DOHH2 (cell line): ENCODE measurements at regions not wholly inside any gene's neighbourhood (a gene's known extent, or its start where the extent isn't known, plus 50 kb on each side); places are given as distances from the start of the nearest gene placed in this dataset.

Experiments
- H3F3A ChIP-seq: fragments of 200-600 bp; sonication (generic), shearing (Covaris generic); 2 replicates; pipeline ENCODE4 v1.6.0; 2016; ENCODE audit warnings: antibody characterized with exemption, mild to moderate bottlenecking; ENCODE audit not compliant: control insufficient read depth, insufficient read depth
- H3K27ac ChIP-seq: fragments of 200-600 bp; sonication (generic); 2 replicates; pipeline ENCODE4 v1.5.1; 2014; ENCODE audit warnings: low read depth, mild to moderate bottlenecking, low read length, moderate library complexity
- H3K27me3 ChIP-seq: fragments of 200-600 bp; sonication (generic); 2 replicates; pipeline ENCODE4 v1.6.1; 2014; ENCODE audit warnings: mild to moderate bottlenecking, low read length, mixed read lengths; ENCODE audit not compliant: control insufficient read depth
- H3K36me3 ChIP-seq: fragments of 200-600 bp; sonication (generic); 2 replicates; pipeline ENCODE4 v1.6.1; 2014; ENCODE audit warnings: mild to moderate bottlenecking, low read length, moderate library complexity, mixed read lengths; ENCODE audit not compliant: control insufficient read depth
- H3K4me1 ChIP-seq: fragments of 200-600 bp; sonication (generic); 2 replicates; pipeline ENCODE4 v1.6.1; 2014; ENCODE audit warnings: mild to moderate bottlenecking, low read length, mixed read lengths; ENCODE audit not compliant: control insufficient read depth
- H3K4me2 ChIP-seq: fragments of 200-600 bp; sonication (generic); 2 replicates; pipeline ENCODE4 v1.6.0; 2014; ENCODE audit warnings: mild to moderate bottlenecking, low read length, moderate library complexity
- H3K4me3 ChIP-seq: fragments of 200-600 bp; sonication (generic); 2 replicates; pipeline ENCODE4 v1.5.1; 2014; ENCODE audit warnings: mild to moderate bottlenecking, low read length, mixed read lengths
- H3K79me2 ChIP-seq: fragments of 200-600 bp; sonication (generic); 2 replicates; pipeline ENCODE4 v1.6.1; 2014; ENCODE audit warnings: mild to moderate bottlenecking, low read length, mixed read lengths; ENCODE audit not compliant: control insufficient read depth
- H3K9me2 ChIP-seq: fragments of 200-600 bp; sonication (generic); replicated peaks from 2 replicates; pipeline ENCODE4 v1.6.1; 2014; ENCODE audit warnings: mild to moderate bottlenecking, low read length, mixed read lengths; ENCODE audit not compliant: control insufficient read depth
- H3K9me3 ChIP-seq: fragments of 200-600 bp; sonication (generic); 2 replicates; pipeline ENCODE4 v1.6.1; 2014; ENCODE audit warnings: antibody characterized with exemption, low read length, mixed read lengths; ENCODE audit not compliant: control insufficient read depth, insufficient read depth
- H4K20me1 ChIP-seq: fragments of 200-600 bp; sonication (generic); 2 replicates; pipeline ENCODE4 v1.6.0; 2014; ENCODE audit warnings: low read depth, mild to moderate bottlenecking, antibody characterized with exemption, low read length, moderate library complexity; ENCODE audit not compliant: control insufficient read depth, insufficient read depth
- EZH2phosphoT487 ChIP-seq: fragments of 200-600 bp; sonication (generic); IDR thresholded peaks from 2 replicates; pipeline ENCODE4 v1.6.1; 2017; ENCODE audit warnings: borderline replicate concordance, mild to moderate bottlenecking, antibody characterized with exemption, low read length, moderate library complexity, mixed read lengths
- TF ChIP-seq, protein P1 (sequence below): fragments of 200-600 bp; sonication (generic); IDR thresholded peaks from one replicate; pipeline ENCODE4 v1.5.1; 2014; ENCODE audit warnings: antibody characterized with exemption, mild to moderate bottlenecking, low read depth, low read length; ENCODE audit not compliant: poor library complexity, severe bottlenecking

DNA sequence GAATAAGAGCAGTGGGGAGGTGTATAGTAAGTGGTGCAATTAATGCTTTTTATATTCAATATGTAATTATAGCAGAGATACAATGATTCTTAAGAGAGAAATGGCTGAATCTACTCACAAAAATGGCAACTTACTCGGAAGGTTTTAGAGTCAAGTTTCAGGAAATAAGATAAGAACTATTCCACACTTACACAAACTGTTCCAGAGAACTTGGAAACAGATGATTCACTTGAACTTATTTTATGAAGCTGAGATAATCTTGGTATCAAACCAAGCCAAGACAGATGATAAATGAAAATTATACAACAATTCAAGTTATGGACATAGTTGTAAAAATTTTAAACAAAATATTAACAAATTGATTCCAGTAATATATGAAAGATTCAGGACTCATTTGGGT is 311.3 kb upstream of the HS3ST1 start:
- no peak overlapping the region for H3K4me2 ChIP-seq
- no peaks in the 10 kb centered on the region for H3K27me3 ChIP-seq
- TF ChIP-seq EZH2phosphoT487, result no peak
- TF ChIP-seq, protein P1, sequence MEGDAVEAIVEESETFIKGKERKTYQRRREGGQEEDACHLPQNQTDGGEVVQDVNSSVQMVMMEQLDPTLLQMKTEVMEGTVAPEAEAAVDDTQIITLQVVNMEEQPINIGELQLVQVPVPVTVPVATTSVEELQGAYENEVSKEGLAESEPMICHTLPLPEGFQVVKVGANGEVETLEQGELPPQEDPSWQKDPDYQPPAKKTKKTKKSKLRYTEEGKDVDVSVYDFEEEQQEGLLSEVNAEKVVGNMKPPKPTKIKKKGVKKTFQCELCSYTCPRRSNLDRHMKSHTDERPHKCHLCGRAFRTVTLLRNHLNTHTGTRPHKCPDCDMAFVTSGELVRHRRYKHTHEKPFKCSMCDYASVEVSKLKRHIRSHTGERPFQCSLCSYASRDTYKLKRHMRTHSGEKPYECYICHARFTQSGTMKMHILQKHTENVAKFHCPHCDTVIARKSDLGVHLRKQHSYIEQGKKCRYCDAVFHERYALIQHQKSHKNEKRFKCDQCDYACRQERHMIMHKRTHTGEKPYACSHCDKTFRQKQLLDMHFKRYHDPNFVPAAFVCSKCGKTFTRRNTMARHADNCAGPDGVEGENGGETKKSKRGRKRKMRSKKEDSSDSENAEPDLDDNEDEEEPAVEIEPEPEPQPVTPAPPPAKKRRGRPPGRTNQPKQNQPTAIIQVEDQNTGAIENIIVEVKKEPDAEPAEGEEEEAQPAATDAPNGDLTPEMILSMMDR, result no peak
- H3K79me2 ChIP-seq, result no peaks in the 10 kb centered on the region
- H3K9me3 ChIP-seq, result no peaks in the 10 kb centered on the region
- H3K4me3 ChIP-seq, result no peak overlapping the region
- no peaks in the 10 kb centered on the region for H3K4me1 ChIP-seq
- no peaks in the 10 kb centered on the region for H3F3A ChIP-seq
- H3K36me3 ChIP-seq, result no peaks in the 10 kb centered on the region
- no peak overlapping the region for H3K27ac ChIP-seq
- no peaks in the 10 kb centered on the region for H4K20me1 ChIP-seq
- H3K9me2 ChIP-seq, result no peaks in the 10 kb centered on the region

GRCh38 chr4:11736978-11737377 is 308.3 kb upstream of the HS3ST1 start:
- H3K4me2 ChIP-seq, result no peak overlapping the region
- H3K4me3 ChIP-seq, result no peak overlapping the region
- TF ChIP-seq, protein P1, result no peak
- TF ChIP-seq EZH2phosphoT487, result no peak
- no peaks in the 10 kb centered on the region for H3K4me1 ChIP-seq
- no peaks in the 10 kb centered on the region for H3K27me3 ChIP-seq
- H3F3A ChIP-seq, result no peaks in the 10 kb centered on the region
- no peaks in the 10 kb centered on the region; the same call in 1 of the 2 replicates for H3K9me2 ChIP-seq
- no peaks in the 10 kb centered on the region for H3K36me3 ChIP-seq
- H3K9me3 ChIP-seq, result no peaks in the 10 kb centered on the region
- no peak overlapping the region for H3K27ac ChIP-seq
- no peaks in the 10 kb centered on the region for H4K20me1 ChIP-seq
- no peaks in the 10 kb centered on the region for H3K79me2 ChIP-seq

GRCh38 chr4:11735651-11736050 is 307.0 kb upstream of the HS3ST1 start:
- Histone ChIP-seq H3K27ac (no peak overlapping the region), H3K4me3 (no peak overlapping the region), H3K9me2 (no peaks in the 10 kb centered on the region; the same call in 1 of the 2 replicates), H4K20me1 (no peaks in the 10 kb centered on the region), H3K36me3 (no peaks in the 10 kb centered on the region), H3F3A (no peaks in the 10 kb centered on the region), H3K4me1 (no peaks in the 10 kb centered on the region), H3K4me2 (no peak overlapping the region), H3K27me3 (no peaks in the 10 kb centered on the region), H3K79me2 (no peaks in the 10 kb centered on the region), H3K9me3 (no peaks in the 10 kb centered on the region)
- TF ChIP-seq, protein P1, result no peak
- no peak for TF ChIP-seq EZH2phosphoT487
